NCI-H526 (cell line): ENCODE measurements at regions not wholly inside any gene's neighbourhood (a gene's known extent, or its start where the extent isn't known, plus 50 kb on each side); places are given as distances from the start of the nearest gene placed in this dataset.
"Not testable (repeated sequence)": the region's sequence is repeated elsewhere in the genome, so short reads cannot be mapped to it uniquely, and the experiment has no call there.

ENCODE experiments used
- DNase-seq, 2 experiments: peaks; one replicate each; lab custom pipeline; 2025; lab: John Stamatoyannopoulos, UW

GRCh38 chr2:87349006-87349405 lies 327.4 kb upstream of the PLGLB1 start:
- DNase-seq, result not testable (repeated sequence)

DNA sequence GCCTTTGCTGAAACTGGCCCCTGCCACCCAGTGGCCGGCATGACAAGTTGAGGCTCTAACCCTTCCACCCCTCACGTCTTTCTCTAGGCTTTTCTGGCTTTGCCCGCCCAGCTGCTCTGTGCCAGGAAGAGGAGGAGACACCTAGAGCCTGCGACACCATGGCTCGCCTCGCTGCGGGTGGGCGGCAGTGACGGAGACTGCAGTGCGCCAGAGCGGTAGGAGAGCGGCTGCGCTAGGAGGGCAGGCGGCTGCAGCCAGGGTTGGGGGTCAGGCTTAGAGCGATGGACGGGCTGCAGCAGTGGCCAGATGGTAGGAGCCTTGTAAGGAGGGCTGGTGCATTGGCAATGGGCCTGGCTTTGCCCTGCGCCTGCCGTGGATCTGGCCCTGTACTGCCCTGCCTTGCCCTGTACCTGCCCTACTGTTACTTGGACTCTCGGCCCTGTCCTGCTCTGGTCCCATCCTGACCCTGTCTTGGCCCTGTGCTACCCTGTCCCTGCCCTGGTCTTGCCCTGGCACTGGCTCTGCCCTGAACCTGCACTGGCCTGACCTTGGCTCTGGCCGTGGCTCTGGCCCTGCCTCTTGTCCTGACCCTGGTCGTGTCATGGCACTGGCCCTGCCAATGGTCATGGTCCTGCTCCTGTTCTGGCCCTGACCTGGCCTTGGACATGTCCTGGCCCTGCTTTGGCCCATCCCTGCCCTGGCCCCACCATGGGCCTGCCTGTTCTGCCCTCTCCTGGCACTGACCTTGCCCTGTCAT lies 330.7 kb upstream of the PLGLB1 start:
- not testable (repeated sequence) for DNase-seq

- not testable (repeated sequence) for DNase-seq
Measured at GRCh38 chr2:87353408-87353807, 331.8 kb upstream of the PLGLB1 start.

DNA sequence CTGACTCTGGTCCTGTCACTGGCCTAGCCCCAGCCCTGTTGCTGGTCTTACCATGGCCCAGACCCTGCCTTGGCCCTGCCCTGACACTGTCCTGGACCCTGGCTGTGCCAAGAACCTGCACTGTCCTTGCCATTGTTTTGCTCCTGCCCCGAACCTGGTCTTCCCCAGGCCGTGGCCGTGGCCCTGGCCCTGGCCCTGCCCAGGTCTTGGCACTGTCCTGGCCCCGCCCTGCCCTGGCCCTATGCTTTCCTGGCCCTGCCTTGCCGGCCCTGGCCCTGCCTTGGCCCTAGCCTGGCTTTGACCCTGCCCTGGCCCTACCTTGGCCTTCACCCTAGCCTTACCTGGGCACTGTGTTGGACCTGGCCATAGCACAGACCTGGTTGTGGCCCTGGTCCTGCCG lies 332.5 kb upstream of the PLGLB1 start:
- DNase-seq, result not testable (repeated sequence)

GRCh38 chr2:87360250-87360649 lies 338.6 kb upstream of the PLGLB1 start:
- not testable (repeated sequence) for DNase-seq

DNA sequence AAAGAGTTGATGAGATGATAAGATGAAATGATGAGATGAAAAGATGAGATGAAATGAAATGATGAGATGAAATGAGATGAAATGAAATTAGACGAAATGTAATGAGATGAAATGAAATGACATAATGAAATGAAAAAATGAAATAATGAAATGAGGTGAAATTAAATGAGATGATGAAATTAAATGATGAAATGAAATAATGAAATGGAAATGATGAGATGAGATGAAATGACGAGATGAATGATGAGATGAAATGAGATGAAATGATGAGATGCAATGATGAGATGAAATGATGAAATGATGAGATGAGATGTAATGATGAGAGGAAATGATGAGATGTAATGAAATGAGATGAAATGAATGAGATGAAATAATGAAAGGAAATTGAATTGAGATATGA lies 339.3 kb upstream of the PLGLB1 start:
- not testable (repeated sequence) for DNase-seq

- not testable (repeated sequence) for DNase-seq
Measured at GRCh38 chr2:87361805-87362204, 340.2 kb upstream of the PLGLB1 start.

DNA sequence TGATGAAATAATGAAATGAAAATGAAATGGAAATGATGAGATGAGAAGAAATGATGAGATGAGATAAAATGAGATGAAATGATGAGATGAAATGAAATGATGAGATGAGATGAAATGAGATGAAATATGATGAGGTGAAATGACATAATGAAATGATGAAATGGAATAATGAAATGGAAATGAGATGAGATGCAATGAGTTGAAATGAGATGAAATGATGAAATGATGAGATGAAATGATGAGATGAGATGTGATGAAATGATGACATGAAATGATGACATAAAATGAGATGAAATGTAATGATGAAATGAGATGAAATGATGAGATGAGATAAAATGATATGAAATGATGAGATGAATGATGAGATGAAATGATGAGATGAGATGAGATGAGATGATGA lies 342.7 kb upstream of the PLGLB1 start:
- DNase-seq, result not testable (repeated sequence)

DNA sequence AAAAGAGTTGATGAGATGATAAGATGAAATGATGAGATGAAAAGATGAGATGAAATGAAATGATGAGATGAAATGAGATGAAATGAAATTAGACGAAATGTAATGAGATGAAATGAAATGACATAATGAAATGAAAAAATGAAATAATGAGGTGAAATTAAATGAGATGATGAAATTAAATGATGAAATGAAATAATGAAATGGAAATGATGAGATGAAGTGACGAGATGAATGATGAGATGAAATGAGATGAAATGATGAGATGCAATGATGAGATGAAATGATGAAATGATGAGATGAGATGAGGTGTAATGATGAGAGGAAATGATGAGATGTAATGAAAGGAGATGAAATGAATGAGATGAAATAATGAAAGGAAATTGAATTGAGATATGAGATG lies 343.4 kb upstream of the PLGLB1 start:
- not testable (repeated sequence) for DNase-seq

DNA sequence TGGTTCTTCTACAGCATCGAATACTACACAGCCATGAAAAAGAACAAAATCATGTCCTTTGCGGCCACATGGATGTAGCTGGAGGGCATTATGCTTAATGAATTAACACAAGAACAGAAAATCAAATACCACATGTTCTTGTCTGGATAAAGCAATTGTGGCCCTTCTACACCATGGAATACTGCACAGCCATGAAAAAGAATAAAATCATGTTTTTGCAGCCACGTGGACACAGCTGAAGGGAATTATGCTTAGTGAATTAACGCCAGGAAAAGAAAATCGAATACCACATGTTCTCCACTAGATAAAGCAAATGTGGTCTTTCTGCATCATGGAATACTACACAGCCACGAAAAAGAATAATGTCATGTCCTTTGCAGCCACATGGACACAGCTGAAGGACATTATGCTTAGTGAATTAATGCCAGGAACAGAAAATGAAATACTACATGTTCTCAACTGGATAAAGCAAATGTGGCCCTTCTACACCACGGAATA lies 361.8 kb upstream of the PLGLB2 start:
- DNase-seq, result not testable (repeated sequence)

GRCh38 chr2:87395784-87396183 lies 352.1 kb upstream of the PLGLB2 start:
- not testable (repeated sequence) for DNase-seq

DNA sequence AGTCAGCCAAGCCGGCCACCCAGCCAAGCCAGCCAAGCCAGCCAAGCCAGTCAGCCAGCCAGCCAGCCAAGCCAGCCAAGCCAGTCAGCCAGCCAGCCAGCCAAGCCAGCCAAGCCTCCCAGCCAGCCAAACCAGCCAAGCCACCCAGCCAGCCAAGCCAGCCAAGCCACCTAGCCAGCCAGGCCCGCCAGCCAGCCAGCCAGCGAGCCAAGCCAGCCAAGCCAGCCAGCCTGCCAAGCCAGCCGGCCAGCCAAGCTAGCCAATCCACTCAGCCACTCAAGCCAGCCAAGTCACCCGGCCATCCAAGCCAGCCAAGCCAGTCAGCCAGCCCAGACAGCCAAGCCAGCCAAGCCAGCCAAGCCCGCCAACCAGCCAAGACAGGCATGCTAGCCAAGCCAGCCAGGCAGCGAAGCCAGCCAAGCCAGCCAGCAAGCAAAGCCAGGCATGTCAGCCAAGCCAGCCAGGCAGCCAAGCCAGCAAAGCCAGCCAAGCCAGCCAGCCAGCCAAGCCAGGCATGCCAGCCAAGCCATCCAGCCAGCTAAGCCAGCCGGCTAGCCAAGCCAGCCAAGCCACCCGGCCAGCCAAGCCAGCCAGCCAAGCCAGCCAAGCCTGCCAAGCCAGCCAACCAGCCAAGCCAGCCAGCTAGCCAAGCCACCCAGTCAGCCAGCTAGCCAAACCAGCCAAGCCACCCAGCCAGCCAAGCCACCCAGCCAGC lies 351.2 kb upstream of the PLGLB2 start:
- not testable (repeated sequence) for DNase-seq

- DNase-seq, result not testable (repeated sequence)
Measured at GRCh38 chr2:87397276-87398065, 350.4 kb upstream of the PLGLB2 start.

DNA sequence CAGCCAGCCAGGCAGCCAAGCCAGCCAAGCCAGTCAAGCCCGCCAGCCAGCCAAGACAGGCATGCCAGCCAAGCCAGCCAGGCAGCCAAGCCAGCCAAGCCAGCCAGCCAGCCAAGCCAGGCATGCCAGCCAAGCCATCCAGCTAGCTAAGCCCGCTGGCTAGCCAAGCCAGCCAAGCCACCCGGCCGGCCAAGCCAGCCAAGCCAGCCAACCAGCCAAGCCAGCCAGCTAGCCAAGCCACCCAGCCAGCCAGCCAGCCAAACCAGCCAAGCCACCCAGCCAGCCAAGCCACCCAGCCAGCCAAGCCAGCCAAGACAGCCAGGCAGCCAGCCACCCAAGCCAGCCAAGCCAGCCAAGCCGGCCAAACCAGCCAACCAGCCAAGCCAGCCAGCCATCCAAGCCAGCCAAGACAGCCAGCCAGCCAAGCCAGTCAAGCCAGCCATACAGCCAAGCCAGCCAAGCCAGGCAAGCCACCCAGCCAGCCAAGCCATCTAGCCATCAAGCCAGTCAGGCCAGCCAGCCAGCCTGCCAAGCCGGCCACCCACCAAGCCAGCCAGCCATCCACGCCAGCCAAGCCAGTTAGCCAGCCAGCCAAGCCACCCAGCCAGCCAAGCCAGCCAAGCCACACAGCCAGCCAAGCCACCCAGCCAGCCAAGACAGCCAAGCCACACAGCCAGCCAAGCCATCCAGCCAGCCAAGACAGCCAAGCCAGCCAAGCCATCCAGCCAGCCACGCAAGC lies 349.2 kb upstream of the PLGLB2 start:
- DNase-seq, result not testable (repeated sequence)

DNA sequence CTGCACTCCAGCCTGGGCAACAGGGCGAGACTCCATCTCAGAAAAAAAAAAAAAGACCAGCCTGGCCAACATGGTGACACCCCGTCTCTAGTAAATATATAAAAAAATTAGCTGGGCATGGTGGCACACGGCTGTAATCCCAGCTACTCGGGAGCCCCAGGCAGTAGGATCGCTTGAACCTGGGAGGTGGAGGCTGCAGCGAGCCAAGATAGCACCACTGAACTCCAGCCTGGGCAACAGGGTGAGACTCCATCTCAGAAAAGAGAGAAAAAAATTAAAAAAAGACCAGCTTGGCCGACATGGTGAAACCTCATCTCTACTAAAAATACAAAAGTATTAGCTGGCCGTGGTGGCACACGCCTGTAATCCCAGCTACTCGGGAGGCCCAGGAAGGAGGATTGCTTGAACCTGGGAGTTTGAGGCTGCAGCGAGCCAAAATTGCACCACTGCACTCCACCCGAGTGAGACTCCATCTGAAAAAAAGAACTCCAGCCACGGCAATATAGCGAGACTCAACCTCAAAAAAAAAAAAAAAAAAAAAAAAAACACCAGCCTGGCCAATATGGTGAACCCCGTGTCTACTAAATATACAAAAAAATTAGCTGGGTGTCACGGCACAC lies 346.1 kb upstream of the PLGLB2 start:
- no peak for DNase-seq

DNA sequence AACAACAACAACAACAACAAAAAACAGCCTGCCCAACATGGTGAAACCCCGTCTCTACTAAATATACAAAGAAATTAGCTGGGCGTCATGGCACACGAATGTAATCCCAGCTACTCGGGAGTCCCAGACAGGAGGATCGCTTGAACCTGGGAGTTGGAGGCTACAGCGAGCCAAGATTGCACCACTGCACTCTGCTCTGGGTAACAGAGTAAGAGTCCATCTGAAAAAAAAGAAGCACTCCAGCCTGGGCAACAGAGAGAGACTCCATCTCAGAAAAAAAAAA lies 344.1 kb upstream of the PLGLB2 start:
- no peak for DNase-seq

DNA sequence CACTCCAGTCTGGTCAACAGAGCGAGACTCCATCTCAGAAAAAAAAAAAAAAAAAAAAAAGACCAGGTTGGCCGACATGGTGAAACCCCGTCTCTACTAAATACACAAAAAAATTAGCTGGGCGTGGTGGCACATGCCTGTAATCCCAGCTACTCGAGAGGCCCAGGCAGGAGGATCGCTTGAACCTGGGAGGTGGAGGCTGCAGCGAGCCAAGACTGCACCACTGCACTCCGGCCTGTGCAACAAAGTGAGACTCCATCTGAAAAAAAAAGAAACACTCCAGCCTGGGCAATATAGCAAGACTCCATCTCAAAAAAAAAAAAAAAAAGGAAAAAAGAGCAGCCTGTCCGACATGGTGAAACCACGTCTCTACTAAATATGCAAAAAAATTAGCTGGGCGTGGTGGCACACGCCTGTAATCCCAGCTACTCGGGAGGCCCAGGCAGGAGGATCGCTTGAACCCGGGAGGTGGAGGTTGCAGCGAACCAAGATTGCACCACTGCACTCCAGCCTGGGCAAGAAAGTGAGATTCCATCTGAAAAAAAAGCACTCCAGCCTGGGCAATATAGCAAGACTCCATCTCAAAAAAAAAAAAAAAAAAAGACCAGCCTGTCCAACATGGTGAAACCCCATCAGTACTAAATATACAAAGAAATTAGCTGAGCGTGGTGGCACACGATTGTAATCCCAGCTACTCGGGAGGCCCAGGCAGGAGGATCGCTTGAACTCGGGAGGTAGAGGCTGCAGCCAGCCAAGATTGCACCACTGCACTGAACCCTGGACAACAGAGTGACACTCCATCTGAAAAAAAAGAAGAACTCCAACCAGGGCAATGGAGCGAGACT lies 343.3 kb upstream of the PLGLB2 start:
- not testable (repeated sequence) for DNase-seq

DNA sequence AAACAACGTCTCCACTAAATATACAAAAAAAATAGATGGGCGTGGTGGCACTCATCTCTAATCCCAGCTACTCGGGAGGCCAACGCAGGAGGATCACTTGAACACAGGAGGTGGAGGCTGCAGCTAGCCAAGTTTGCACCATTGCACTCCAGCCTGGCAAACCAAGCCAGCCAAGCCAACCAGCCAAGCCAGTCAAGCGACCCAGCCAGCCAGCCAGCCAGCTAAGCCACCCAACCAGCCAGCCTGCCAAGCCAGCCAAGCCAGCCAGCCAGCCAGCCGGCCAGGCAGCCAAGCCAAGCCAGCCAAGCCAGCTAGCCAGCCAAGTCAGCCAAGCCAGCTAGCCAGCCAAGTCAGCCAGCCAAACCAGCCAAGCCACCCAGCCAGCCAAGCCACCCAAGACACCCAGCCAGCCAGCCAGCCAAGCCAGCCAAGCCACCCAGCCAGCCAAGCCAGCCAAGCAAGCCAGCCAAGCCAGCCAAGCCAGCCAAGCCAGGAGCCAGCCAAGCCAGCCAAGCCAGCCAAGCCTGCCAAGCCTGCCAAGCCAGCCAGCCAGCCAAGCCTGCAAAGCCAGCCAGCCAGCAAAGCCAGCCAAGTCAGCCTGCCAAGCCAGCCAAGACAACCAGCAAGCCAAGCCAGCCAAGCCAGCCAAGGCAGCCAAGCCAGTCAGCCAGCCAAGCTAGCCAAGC lies 342.2 kb upstream of the PLGLB2 start:
- not testable (repeated sequence) for DNase-seq

DNA sequence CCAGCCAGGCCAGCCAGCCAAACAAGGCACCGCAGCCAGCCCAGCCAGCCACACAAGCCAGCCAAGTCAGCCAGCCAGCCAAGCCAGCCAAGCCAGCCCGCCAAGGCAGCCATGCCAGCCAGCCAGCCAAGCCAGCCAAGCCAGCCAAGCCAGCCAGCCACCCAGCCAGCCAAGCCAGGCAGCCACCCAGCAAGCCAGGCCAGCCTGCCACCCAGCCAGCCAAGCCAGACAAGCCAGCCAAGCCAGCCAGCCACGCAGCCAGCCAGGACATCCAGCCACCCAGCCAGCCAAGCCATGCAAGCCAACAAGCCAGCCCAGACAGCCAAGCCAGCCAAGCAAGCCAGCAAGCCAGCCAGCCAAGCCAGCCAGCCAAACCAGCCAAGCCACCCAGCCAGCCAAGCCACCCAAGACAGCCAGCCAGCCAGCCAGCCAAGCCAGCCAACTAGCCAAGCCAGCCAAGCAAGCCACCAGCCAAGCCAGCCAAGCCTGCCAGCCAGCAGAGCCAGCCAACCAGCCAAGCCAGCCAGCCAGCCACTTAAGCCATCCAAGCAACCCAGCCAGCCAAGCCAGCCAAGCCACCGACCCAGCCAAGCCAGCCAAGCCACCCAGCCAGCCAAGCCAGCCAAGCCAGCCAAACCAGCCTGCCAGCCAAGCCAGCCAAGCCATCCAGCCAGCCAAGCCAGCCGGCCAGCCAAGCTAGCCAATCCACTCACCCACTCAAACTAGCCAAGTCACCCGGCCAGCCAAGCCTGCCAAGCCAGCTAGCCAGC lies 341.3 kb upstream of the PLGLB2 start:
- not testable (repeated sequence) for DNase-seq
